ENCODE measurements at regions not wholly inside any gene's neighbourhood (a gene's known extent, or its start where the extent isn't known, plus 50 kb on each side); places are given as distances from the start of the nearest gene placed in this dataset.

- Mint-ChIP-seq H3K36me3 (ENCODE audit: insufficient read depth, unreplicated experiment) (no peaks in the 10 kb centered on the region), H3K9me3 (ENCODE audit: low read depth, unreplicated experiment) (peaks cover 3% of the 10 kb centered on the region), H3K27me3 (ENCODE audit: unreplicated experiment) (no peaks in the 10 kb centered on the region), H3K27ac (ENCODE audit: unreplicated experiment) (no peak overlapping the region), H3K4me3 (ENCODE audit: low read depth, unreplicated experiment) (no peak overlapping the region), H3K4me1 (ENCODE audit: low read depth, unreplicated experiment) (no peaks in the 10 kb centered on the region)
- CTCF ChIA-PET, result no interaction called here
- no peak for TF ChIP-seq CTCF (IDR thresholded peaks at IDR 0.05; ENCODE audit: unreplicated experiment)
- BruUV-seq (replicated peaks), result no TSS peak
- intact Hi-C loops (cut with micrococcal nuclease; ENCODE audit: unreplicated experiment), result no loop called here
- DNase-seq, result no peak
These were observed 98.0 kb downstream of the DTWD1 start for GRCh38 chr15:49718846-49719245.

- TF ChIP-seq CTCF (IDR thresholded peaks at IDR 0.05; ENCODE audit: unreplicated experiment), result no peak
- no TSS peak for BruUV-seq (replicated peaks)
- CTCF ChIA-PET, result interaction anchor here (0.6 kb wide), 1 partner anchor 141 kb away, joined by 3 read pairs; no protein-coding TSS in a partner anchor
- Mint-ChIP-seq H3K36me3 (ENCODE audit: insufficient read depth, unreplicated experiment) (no peaks in the 10 kb centered on the region), H3K4me1 (ENCODE audit: low read depth, unreplicated experiment) (no peaks in the 10 kb centered on the region), H3K9me3 (ENCODE audit: low read depth, unreplicated experiment) (peaks cover 2% of the 10 kb centered on the region), H3K27me3 (ENCODE audit: unreplicated experiment) (no peaks in the 10 kb centered on the region), H3K4me3 (ENCODE audit: low read depth, unreplicated experiment) (no peak overlapping the region), H3K27ac (ENCODE audit: unreplicated experiment) (no peak overlapping the region)
- intact Hi-C loops (cut with micrococcal nuclease; ENCODE audit: unreplicated experiment), result no loop called here
- no peak for DNase-seq
These were observed 99.4 kb downstream of the DTWD1 start for GRCh38 chr15:49720261-49720660.

- no peak for TF ChIP-seq CTCF (IDR thresholded peaks at IDR 0.05; ENCODE audit: unreplicated experiment)
- H3K36me3 Mint-ChIP-seq (ENCODE audit: insufficient read depth, unreplicated experiment), result no peaks in the 10 kb centered on the region
- BruUV-seq (replicated peaks), result no TSS peak
- H3K27me3 Mint-ChIP-seq (ENCODE audit: unreplicated experiment), result no peaks in the 10 kb centered on the region
- intact Hi-C loops (cut with micrococcal nuclease; ENCODE audit: unreplicated experiment), result no loop called here
- CTCF ChIA-PET, result no interaction called here
- H3K4me3 Mint-ChIP-seq (ENCODE audit: low read depth, unreplicated experiment), result no peak overlapping the region
- H3K9me3 Mint-ChIP-seq (ENCODE audit: low read depth, unreplicated experiment), result no peaks in the 10 kb centered on the region
- no peak overlapping the region for H3K27ac Mint-ChIP-seq (ENCODE audit: unreplicated experiment)
- no peak for DNase-seq
- no peaks in the 10 kb centered on the region for H3K4me1 Mint-ChIP-seq (ENCODE audit: low read depth, unreplicated experiment)
These were observed 100.2 kb downstream of the DTWD1 start for GRCh38 chr15:49721091-49721490.

- intact Hi-C loops (cut with micrococcal nuclease; ENCODE audit: unreplicated experiment), result no loop called here
- no TSS peak for BruUV-seq (replicated peaks)
- Mint-ChIP-seq H3K36me3 (ENCODE audit: insufficient read depth, unreplicated experiment) (no peaks in the 10 kb centered on the region), H3K27me3 (ENCODE audit: unreplicated experiment) (no peaks in the 10 kb centered on the region), H3K9me3 (ENCODE audit: low read depth, unreplicated experiment) (no peaks in the 10 kb centered on the region), H3K4me3 (ENCODE audit: low read depth, unreplicated experiment) (no peak overlapping the region), H3K27ac (ENCODE audit: unreplicated experiment) (no peak overlapping the region), H3K4me1 (ENCODE audit: low read depth, unreplicated experiment) (no peaks in the 10 kb centered on the region)
- CTCF ChIA-PET, result no interaction called here
- no peak for DNase-seq
- TF ChIP-seq CTCF (IDR thresholded peaks at IDR 0.05; ENCODE audit: unreplicated experiment), result no peak
These were observed 100.8 kb downstream of the DTWD1 start for GRCh38 chr15:49721621-49722020.

GRCh38 chr15:49723981-49724380 lies 103.1 kb downstream of the DTWD1 start:
- H3K9me3 Mint-ChIP-seq (ENCODE audit: low read depth, unreplicated experiment), result no peaks in the 10 kb centered on the region
- BruUV-seq (replicated peaks), result no TSS peak
- no peak overlapping the region for H3K4me3 Mint-ChIP-seq (ENCODE audit: low read depth, unreplicated experiment)
- CTCF ChIA-PET, result no interaction called here
- TF ChIP-seq CTCF (IDR thresholded peaks at IDR 0.05; ENCODE audit: unreplicated experiment), result no peak
- H3K4me1 Mint-ChIP-seq (ENCODE audit: low read depth, unreplicated experiment), result no peaks in the 10 kb centered on the region
- H3K36me3 Mint-ChIP-seq (ENCODE audit: insufficient read depth, unreplicated experiment), result no peaks in the 10 kb centered on the region
- no peaks in the 10 kb centered on the region for H3K27me3 Mint-ChIP-seq (ENCODE audit: unreplicated experiment)
- H3K27ac Mint-ChIP-seq (ENCODE audit: unreplicated experiment), result no peak overlapping the region
- no peak for DNase-seq
- intact Hi-C loops (cut with micrococcal nuclease; ENCODE audit: unreplicated experiment), result no loop called here
